ENCODE measurements at regions not wholly inside any gene's neighbourhood (a gene's known extent, or its start where the extent isn't known, plus 50 kb on each side); places are given as distances from the start of the nearest gene placed in this dataset.

DNA sequence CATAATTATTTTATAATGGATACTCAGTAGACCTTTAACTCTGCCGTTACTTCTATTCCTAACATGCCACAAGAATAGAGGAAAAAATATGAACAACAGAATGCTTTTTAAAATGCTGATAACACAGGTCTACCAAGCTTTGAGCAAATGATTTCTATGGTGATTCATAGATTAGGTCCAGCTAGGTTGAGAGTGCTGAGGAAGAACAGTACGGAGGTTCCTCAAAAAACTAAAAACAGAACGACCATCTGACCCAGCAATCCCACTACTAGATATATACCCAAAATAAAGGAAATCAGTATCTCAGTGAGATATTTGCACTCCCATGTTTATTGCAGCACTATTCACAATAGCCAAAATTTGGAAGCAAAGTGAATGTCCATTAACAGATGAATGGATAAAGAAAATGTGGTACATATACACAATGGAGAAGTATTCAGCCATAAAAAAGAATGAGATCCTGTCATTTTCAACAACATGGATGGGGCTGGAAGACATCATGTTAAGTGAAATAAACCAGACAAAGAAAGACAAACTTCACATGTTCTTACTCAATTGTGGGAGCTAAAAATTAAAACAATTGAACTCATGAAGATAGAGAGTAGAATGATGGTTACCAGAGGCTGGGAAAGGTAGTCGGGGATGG lies 111.6 kb upstream of the SERTAD2 start:
- no peak overlapping the region for H3K14ac ChIP-seq (ENCODE audit: insufficient read length)
- DNase-seq (ENCODE audit: low read depth in 1 of 2, low spot score in 2 of 2) = no peak
- H4K91ac ChIP-seq (replicated peaks; ENCODE audit: insufficient read length, low read length) = no peak overlapping the region
- H2BK20ac ChIP-seq (ENCODE audit: low read length) = no peak overlapping the region
- FAIRE-seq = no peak
- no peaks in the 10 kb centered on the region for H3K36me3 ChIP-seq (ENCODE audit: control insufficient read depth in 2 of 4, insufficient read depth in 4 of 4, low read length in 3 of 4)
- POLR2A ChIA-PET (ENCODE audit: partially characterized antibody) = interaction anchor here (0.6 to 1.6 kb wide), 2 partner anchors 15 to 374 kb away, joined by 3 to 6 read pairs; no protein-coding TSS in a partner anchor
- no peak overlapping the region for H2AFZ ChIP-seq (ENCODE audit: low read length)
- no peak overlapping the region for H2BK15ac ChIP-seq (ENCODE audit: low read length)
- WGBS, 2 experiments (ENCODE audit: extremely low coverage in 1 of 2, insufficient coverage in 1 of 2, insufficient read length in 1 of 2, insufficient replicate concordance in 2 of 2, low coverage in 1 of 2, low lambda C conversion rate in 2 of 2, missing lambda C conversion rate in 1 of 2) = 95% methylated on average over 4 of the region's 4 CpGs; no CpG with 5 or more reads in 1 of the 2 experiments
- H3K23me2 ChIP-seq (ENCODE audit: low read depth, low read length) = peaks cover 7% of the 10 kb centered on the region; the same call in 1 of the 2 replicates
- no peak overlapping the region for H3K4ac ChIP-seq (replicated peaks; ENCODE audit: insufficient read length, low read depth, low read length)
- H4K20me1 ChIP-seq (replicated peaks in 1 of 2; ENCODE audit: control insufficient read depth in 1 of 2, insufficient read depth in 2 of 2, low read length in 2 of 2) = no peaks in the 10 kb centered on the region
- no peaks in the 10 kb centered on the region for H3K79me2 ChIP-seq (ENCODE audit: control insufficient read depth in 1 of 2, insufficient read depth in 2 of 2, low read length in 2 of 2)
- no peak overlapping the region for H3K9ac ChIP-seq (replicated peaks in 1 of 4; ENCODE audit: extremely low read depth in 1 of 4, low read depth in 3 of 4, low read length in 3 of 4)
- no peak overlapping the region for H4K5ac ChIP-seq (ENCODE audit: insufficient read length, low read depth, low read length)
- H2BK12ac ChIP-seq (ENCODE audit: low read depth, low read length) = no peak overlapping the region
- no peaks in the 10 kb centered on the region for H3K79me1 ChIP-seq (ENCODE audit: low read depth, low read length)
- no peak overlapping the region for H2BK120ac ChIP-seq (replicated peaks; ENCODE audit: low read depth, low read length)
- peaks cover 2 to 7% (median 3%) of the 10 kb centered on the region in 4 experiments; a peak in 4 of 7 replicates for H3K4me1 ChIP-seq (replicated peaks in 1 of 4; ENCODE audit: control insufficient read depth in 3 of 4, insufficient read depth in 4 of 4, low read length in 3 of 4)
- H3K18ac ChIP-seq (ENCODE audit: extremely low read depth, low read length) = no peak overlapping the region
- H2BK5ac ChIP-seq (ENCODE audit: low read depth, low read length) = no peak overlapping the region
- no peak overlapping the region for H3K23ac ChIP-seq (ENCODE audit: insufficient read length)
- H4K8ac ChIP-seq (ENCODE audit: extremely low read depth, insufficient read depth, low read length) = no peak overlapping the region
- no peak overlapping the region for H3K4me2 ChIP-seq (ENCODE audit: insufficient read depth in 1 of 2, low read depth in 2 of 2, low read length in 2 of 2)
- H3K56ac ChIP-seq (replicated peaks; ENCODE audit: insufficient read length, low read depth, low read length) = no peak overlapping the region
- CTCF ChIA-PET (ENCODE audit: partially characterized antibody) = interaction anchor here (0.8 to 1.1 kb wide), 3 partner anchors 13 to 73 kb away, joined by 3 read pairs; no protein-coding TSS in a partner anchor
- H3K9me3 ChIP-seq (ENCODE audit: insufficient read depth in 2 of 2, low read depth in 1 of 2, low read length in 1 of 2) = no peaks in the 10 kb centered on the region
- H3K4me3 ChIP-seq (ENCODE audit: extremely low read depth in 1 of 4, insufficient read depth in 2 of 4, low read depth in 3 of 4, low read length in 4 of 4) = no peak overlapping the region
- peaks cover 3 to 23% (median 13%) of the 10 kb centered on the region in 4 experiments for H3K27me3 ChIP-seq (replicated peaks in 1 of 4; ENCODE audit: control insufficient read depth in 3 of 4, extremely low read depth in 1 of 4, insufficient read depth in 3 of 4, low read length in 3 of 4)
- H3K27ac ChIP-seq (ENCODE audit: low read depth, low read length) = no peak overlapping the region
- H2AK5ac ChIP-seq (ENCODE audit: low read depth, low read length) = no peak overlapping the region
- TF ChIP-seq CBX5 (IDR thresholded peaks at IDR 0.05; ENCODE audit: low read depth, low read length) (no peak), CBX8 (IDR thresholded peaks at IDR 0.05; ENCODE audit: borderline replicate concordance, low read depth, low read length) (no peak), SRF (IDR thresholded peaks at IDR 0.05; ENCODE audit: low read depth, low read length) (no peak), ZNF274 (IDR thresholded peaks at IDR 0.05; ENCODE audit: borderline replicate concordance, extremely low read depth, low read length) (no peak), USF2 (IDR thresholded peaks at IDR 0.05; ENCODE audit: low read length) (no peak), SIN3A (conservative IDR thresholded peaks at IDR 0.05 in 1 of 2, IDR thresholded peaks at IDR 0.05 in 1 of 2; ENCODE audit: low read depth in 1 of 2, low read length in 2 of 2) (no peak), JUND (IDR thresholded peaks at IDR 0.05; ENCODE audit: low read length) (no peak), POLR2AphosphoS5 (IDR thresholded peaks at IDR 0.05; ENCODE audit: low read depth, low read length) (no peak)
- TF ChIP-seq, protein P1, sequence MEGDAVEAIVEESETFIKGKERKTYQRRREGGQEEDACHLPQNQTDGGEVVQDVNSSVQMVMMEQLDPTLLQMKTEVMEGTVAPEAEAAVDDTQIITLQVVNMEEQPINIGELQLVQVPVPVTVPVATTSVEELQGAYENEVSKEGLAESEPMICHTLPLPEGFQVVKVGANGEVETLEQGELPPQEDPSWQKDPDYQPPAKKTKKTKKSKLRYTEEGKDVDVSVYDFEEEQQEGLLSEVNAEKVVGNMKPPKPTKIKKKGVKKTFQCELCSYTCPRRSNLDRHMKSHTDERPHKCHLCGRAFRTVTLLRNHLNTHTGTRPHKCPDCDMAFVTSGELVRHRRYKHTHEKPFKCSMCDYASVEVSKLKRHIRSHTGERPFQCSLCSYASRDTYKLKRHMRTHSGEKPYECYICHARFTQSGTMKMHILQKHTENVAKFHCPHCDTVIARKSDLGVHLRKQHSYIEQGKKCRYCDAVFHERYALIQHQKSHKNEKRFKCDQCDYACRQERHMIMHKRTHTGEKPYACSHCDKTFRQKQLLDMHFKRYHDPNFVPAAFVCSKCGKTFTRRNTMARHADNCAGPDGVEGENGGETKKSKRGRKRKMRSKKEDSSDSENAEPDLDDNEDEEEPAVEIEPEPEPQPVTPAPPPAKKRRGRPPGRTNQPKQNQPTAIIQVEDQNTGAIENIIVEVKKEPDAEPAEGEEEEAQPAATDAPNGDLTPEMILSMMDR (IDR thresholded peaks at IDR 0.05; ENCODE audit: control extremely low read depth in 1 of 3, insufficient read depth in 1 of 3, low read depth in 1 of 3, low read length in 3 of 3) = no peak

All from H1 (cell line).